ENCODE measurements at regions not wholly inside any gene's neighbourhood (a gene's known extent, or its start where the extent isn't known, plus 50 kb on each side); places are given as distances from the start of the nearest gene placed in this dataset.

DNA sequence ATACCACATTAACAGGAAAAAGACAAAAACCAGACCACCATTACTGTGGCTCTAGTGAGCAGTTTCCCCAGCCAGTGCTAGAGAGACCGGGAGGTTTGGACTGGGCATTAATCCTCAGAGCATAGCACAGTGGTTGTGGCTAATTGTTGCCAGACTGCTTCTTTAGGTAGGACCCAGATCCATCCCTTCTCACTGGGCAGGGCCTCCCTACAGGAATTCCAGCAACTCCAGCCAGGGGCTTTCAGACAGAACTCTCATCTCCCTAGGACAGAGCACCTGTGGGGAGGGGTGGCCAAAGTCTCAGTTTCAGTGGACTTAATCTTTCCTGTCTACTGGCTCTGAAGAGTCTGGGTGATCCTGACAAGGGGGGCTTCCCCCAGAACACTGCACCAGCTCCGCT is 759.6 kb downstream of the SQOR start:
- TF ChIP-seq, protein P1, sequence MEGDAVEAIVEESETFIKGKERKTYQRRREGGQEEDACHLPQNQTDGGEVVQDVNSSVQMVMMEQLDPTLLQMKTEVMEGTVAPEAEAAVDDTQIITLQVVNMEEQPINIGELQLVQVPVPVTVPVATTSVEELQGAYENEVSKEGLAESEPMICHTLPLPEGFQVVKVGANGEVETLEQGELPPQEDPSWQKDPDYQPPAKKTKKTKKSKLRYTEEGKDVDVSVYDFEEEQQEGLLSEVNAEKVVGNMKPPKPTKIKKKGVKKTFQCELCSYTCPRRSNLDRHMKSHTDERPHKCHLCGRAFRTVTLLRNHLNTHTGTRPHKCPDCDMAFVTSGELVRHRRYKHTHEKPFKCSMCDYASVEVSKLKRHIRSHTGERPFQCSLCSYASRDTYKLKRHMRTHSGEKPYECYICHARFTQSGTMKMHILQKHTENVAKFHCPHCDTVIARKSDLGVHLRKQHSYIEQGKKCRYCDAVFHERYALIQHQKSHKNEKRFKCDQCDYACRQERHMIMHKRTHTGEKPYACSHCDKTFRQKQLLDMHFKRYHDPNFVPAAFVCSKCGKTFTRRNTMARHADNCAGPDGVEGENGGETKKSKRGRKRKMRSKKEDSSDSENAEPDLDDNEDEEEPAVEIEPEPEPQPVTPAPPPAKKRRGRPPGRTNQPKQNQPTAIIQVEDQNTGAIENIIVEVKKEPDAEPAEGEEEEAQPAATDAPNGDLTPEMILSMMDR (IDR thresholded peaks at IDR 0.05; ENCODE audit: low read depth, low read length, poor library complexity, severe bottlenecking) = no peak
- no peak for TF ChIP-seq EZH2phosphoT487 (IDR thresholded peaks at IDR 0.05; ENCODE audit: borderline replicate concordance, low read length)
